ENCODE measurements at regions not wholly inside any gene's neighbourhood (a gene's known extent, or its start where the extent isn't known, plus 50 kb on each side); places are given as distances from the start of the nearest gene placed in this dataset.

GRCh38 chr10:56091872-56092271 is 269.2 kb downstream of the ZWINT start:
- DNase-seq (ENCODE audit: low spot score) (no peak), ATAC-seq (ENCODE audit: low FRiP score) (no peak)
- no peak for TF ChIP-seq CTCF (IDR thresholded peaks at IDR 0.05)

- ATAC-seq (ENCODE audit: low FRiP score) (no peak), DNase-seq (ENCODE audit: low spot score) (no peak)
- TF ChIP-seq CTCF (IDR thresholded peaks at IDR 0.05) = no peak
These were observed 270.0 kb downstream of the ZWINT start for GRCh38 chr10:56090914-56091540.

GRCh38 chr10:56085406-56086122 is 275.5 kb downstream of the ZWINT start:
- no peak for DNase-seq (ENCODE audit: low spot score)
- no peak for ATAC-seq (ENCODE audit: low FRiP score)
- no peak for TF ChIP-seq CTCF (IDR thresholded peaks at IDR 0.05)

GRCh38 chr10:56082169-56082568 is 278.9 kb downstream of the ZWINT start:
- DNase-seq (ENCODE audit: low spot score) (no peak), ATAC-seq (ENCODE audit: low FRiP score) (no peak)
- TF ChIP-seq CTCF (IDR thresholded peaks at IDR 0.05) = no peak

GRCh38 chr10:56068473-56069263 is 292.4 kb downstream of the ZWINT start:
- TF ChIP-seq CTCF (IDR thresholded peaks at IDR 0.05) = no peak
- ATAC-seq (ENCODE audit: low FRiP score) = no peak
- DNase-seq (ENCODE audit: low spot score) = no peak

- DNase-seq (ENCODE audit: low spot score) (no peak), ATAC-seq (ENCODE audit: low FRiP score) (no peak)
- no peak for TF ChIP-seq CTCF (IDR thresholded peaks at IDR 0.05)
These were observed 293.0 kb downstream of the ZWINT start for GRCh38 chr10:56068040-56068439.

All from omental fat pad (tissue), 3 donors.